ENCODE measurements at regions not wholly inside any gene's neighbourhood (a gene's known extent, or its start where the extent isn't known, plus 50 kb on each side); places are given as distances from the start of the nearest gene placed in this dataset.

DNA sequence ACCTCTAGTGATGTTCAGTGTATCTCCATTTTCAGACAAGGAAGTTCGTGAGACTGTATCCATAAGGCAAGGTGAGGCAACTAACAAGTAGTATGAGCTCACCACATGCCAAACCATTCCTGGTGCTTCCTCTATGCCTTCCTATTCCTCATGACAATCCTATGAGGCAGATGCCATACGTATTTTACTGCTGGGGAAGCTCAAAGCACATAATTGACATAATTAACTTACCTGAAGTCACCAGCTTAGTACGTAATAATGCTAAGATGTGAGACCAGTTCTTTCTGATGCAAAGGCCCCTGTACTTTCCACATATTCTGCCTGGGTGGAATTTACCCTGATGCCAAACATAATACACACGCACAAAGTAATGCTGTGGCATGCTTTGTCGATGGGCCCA, 83.6 kb upstream of the NFIA start:
- TF ChIP-seq, protein P1, sequence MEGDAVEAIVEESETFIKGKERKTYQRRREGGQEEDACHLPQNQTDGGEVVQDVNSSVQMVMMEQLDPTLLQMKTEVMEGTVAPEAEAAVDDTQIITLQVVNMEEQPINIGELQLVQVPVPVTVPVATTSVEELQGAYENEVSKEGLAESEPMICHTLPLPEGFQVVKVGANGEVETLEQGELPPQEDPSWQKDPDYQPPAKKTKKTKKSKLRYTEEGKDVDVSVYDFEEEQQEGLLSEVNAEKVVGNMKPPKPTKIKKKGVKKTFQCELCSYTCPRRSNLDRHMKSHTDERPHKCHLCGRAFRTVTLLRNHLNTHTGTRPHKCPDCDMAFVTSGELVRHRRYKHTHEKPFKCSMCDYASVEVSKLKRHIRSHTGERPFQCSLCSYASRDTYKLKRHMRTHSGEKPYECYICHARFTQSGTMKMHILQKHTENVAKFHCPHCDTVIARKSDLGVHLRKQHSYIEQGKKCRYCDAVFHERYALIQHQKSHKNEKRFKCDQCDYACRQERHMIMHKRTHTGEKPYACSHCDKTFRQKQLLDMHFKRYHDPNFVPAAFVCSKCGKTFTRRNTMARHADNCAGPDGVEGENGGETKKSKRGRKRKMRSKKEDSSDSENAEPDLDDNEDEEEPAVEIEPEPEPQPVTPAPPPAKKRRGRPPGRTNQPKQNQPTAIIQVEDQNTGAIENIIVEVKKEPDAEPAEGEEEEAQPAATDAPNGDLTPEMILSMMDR (IDR thresholded peaks at IDR 0.05) = no peak
- TF ChIP-seq POLR2A (IDR thresholded peaks at IDR 0.05) = no peak
